Panc1 (cell line): ENCODE measurements at regions not wholly inside any gene's neighbourhood (a gene's known extent, or its start where the extent isn't known, plus 50 kb on each side); places are given as distances from the start of the nearest gene placed in this dataset.

Source experiments
- ATAC-seq: fragments of 200-7000 bp; cut with Tn5 transposase; 2 replicates; pipeline ENCODE4 v1.9.1; 2020; ENCODE audit warnings: mild to moderate bottlenecking, moderate library complexity
- BruUV-seq: library from RNA; stranded (reverse); fragments of 400-500 nt; replicated peaks from 2 replicates; lab custom pipeline; 2021; lab: Mats Ljungman, UMichigan
- CTCF ChIA-PET: fragments of 300-600 bp; sonication (Branson Sonifier 250); formaldehyde crosslinking; loops from one replicate; lab custom pipeline; 2022; ENCODE audit warnings: antibody characterized with exemption; lab: Charles Lee
- POLR2A ChIA-PET: fragments of 300-600 bp; sonication (Branson Sonifier 250); formaldehyde crosslinking; loops from one replicate; lab custom pipeline; 2022; ENCODE audit warnings: antibody characterized with exemption; lab: Charles Lee
- DNase-seq: peaks from one replicate; pipeline ENCODE4 v3.0.0-alpha.2; 2010; ENCODE audit warnings: low read depth, low spot score
- H3K27ac ChIP-seq: 2 replicates; pipeline ENCODE4 v1.5.1; 2011; ENCODE audit warnings: mild to moderate bottlenecking, low read length, inconsistent platforms
- H3K27me3 ChIP-seq: fragments of 200-500 bp; sonication (Bioruptor generic); 2 replicates; pipeline ENCODE4 v1.6.0; 2014; ENCODE audit warnings: low read length, inconsistent platforms; ENCODE audit not compliant: control insufficient read depth, insufficient read depth
- H3K36me3 ChIP-seq: fragments of 200-500 bp; sonication (Bioruptor generic); 2 replicates; pipeline ENCODE4 v1.5.1; 2014; ENCODE audit warnings: inconsistent platforms, mild to moderate bottlenecking, low read length, moderate library complexity; ENCODE audit not compliant: control insufficient read depth, insufficient read depth
- H3K4me1 ChIP-seq: 2 replicates; pipeline ENCODE4 v1.5.1; 2011; ENCODE audit warnings: inconsistent platforms, mild to moderate bottlenecking, low read length, moderate library complexity; ENCODE audit not compliant: control insufficient read depth, insufficient read depth
- H3K4me3 ChIP-seq, 2 experiments: 2 replicates each; pipeline ENCODE4 v1.5.1; 2011 to 2012; ENCODE audit warnings: low read depth in 2 of 2, low read length in 2 of 2, mild to moderate bottlenecking in 2 of 2, inconsistent platforms in 1 of 2, moderate library complexity in 1 of 2
- H3K9me3 ChIP-seq: fragments of 200-500 bp; sonication (Bioruptor generic); 2 replicates; pipeline ENCODE4 v1.5.1; 2014; ENCODE audit warnings: low read depth, mild to moderate bottlenecking, inconsistent platforms, low read length, moderate library complexity; ENCODE audit not compliant: control insufficient read depth, insufficient read depth
- POLR2AphosphoS5 ChIP-seq: IDR thresholded peaks from 2 replicates; pipeline ENCODE4 v1.6.1; 2012; ENCODE audit warnings: mild to moderate bottlenecking, low read depth, low read length, moderate library complexity
- SIN3A ChIP-seq: IDR thresholded peaks from 2 replicates; pipeline ENCODE4 v1.6.1; 2012; ENCODE audit warnings: low read depth, mild to moderate bottlenecking, low read length, moderate library complexity, borderline replicate concordance; ENCODE audit not compliant: insufficient read depth
- TCF7L2 ChIP-seq: IDR thresholded peaks from 2 replicates; pipeline ENCODE4 v1.6.1; 2011; ENCODE audit warnings: mild to moderate bottlenecking, low read depth, low read length, inconsistent platforms
- in situ Hi-C: cut with HindIII; loops from 2 replicates; pipeline ENCODE4 v1.10.0; 2016; ENCODE audit warnings: low sequenced_read_pairs, low pct_unique_long_range_greater_than_20kb
- intact Hi-C: fragments of 100-400 bp; cut with micrococcal nuclease; formaldehyde crosslinking; loops from one replicate; pipeline ENCODE4 v1.10.0; 2022; ENCODE audit not compliant: unreplicated experiment
- TF ChIP-seq, protein P1 (sequence below): fragments of 450-650 bp; IDR thresholded peaks from 2 replicates; pipeline ENCODE4 v1.5.1; 2017; ENCODE audit warnings: mild to moderate bottlenecking
- TF ChIP-seq, protein P2 (sequence below), 2 experiments: IDR thresholded peaks; 2 replicates each; pipeline ENCODE4 v1.6.1; 2011 to 2012; ENCODE audit warnings: low read depth in 2 of 2, control low read depth in 1 of 2, low read length in 1 of 2, mild to moderate bottlenecking in 1 of 2, moderate library complexity in 1 of 2; ENCODE audit not compliant: insufficient read depth in 1 of 2

DNA sequence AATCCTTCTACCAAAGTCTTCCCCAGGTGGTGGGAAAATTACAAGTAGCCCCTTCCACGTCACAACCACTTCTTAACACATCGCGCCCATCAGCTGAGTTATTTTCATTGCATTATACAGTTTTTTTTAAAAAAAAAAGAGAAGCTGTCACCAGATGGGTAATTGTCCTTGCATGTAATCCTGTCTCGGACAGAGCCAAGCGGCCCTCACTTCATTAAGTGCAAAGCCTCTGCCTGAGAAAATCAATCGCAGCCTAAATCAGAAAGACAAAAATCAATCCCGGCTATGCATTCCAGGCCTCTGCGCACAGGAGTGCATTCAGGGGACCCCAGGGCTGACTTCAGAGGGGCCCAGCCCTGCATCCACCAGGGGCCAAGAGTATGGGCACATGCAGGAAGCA is 538.9 kb downstream of the NPHP4 start:
- Histone ChIP-seq H3K4me3 (no peak overlapping the region), H3K27ac (no peak overlapping the region), H3K27me3 (peaks cover 11% of the 10 kb centered on the region; the same call in 1 of the 2 replicates), H3K9me3 (no peaks in the 10 kb centered on the region), H3K4me1 (no peaks in the 10 kb centered on the region), H3K36me3 (no peaks in the 10 kb centered on the region)
- POLR2A ChIA-PET = no interaction called here
- in situ Hi-C loops (no loop called here), intact Hi-C loops (no loop called here)
- CTCF ChIA-PET = no interaction called here
- no TSS peak for BruUV-seq
- ATAC-seq = no peak
- TF ChIP-seq SIN3A (no peak), POLR2AphosphoS5 (no peak), TCF7L2 (no peak)
- TF ChIP-seq, protein P1, sequence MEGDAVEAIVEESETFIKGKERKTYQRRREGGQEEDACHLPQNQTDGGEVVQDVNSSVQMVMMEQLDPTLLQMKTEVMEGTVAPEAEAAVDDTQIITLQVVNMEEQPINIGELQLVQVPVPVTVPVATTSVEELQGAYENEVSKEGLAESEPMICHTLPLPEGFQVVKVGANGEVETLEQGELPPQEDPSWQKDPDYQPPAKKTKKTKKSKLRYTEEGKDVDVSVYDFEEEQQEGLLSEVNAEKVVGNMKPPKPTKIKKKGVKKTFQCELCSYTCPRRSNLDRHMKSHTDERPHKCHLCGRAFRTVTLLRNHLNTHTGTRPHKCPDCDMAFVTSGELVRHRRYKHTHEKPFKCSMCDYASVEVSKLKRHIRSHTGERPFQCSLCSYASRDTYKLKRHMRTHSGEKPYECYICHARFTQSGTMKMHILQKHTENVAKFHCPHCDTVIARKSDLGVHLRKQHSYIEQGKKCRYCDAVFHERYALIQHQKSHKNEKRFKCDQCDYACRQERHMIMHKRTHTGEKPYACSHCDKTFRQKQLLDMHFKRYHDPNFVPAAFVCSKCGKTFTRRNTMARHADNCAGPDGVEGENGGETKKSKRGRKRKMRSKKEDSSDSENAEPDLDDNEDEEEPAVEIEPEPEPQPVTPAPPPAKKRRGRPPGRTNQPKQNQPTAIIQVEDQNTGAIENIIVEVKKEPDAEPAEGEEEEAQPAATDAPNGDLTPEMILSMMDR = no peak
- TF ChIP-seq, protein P2, sequence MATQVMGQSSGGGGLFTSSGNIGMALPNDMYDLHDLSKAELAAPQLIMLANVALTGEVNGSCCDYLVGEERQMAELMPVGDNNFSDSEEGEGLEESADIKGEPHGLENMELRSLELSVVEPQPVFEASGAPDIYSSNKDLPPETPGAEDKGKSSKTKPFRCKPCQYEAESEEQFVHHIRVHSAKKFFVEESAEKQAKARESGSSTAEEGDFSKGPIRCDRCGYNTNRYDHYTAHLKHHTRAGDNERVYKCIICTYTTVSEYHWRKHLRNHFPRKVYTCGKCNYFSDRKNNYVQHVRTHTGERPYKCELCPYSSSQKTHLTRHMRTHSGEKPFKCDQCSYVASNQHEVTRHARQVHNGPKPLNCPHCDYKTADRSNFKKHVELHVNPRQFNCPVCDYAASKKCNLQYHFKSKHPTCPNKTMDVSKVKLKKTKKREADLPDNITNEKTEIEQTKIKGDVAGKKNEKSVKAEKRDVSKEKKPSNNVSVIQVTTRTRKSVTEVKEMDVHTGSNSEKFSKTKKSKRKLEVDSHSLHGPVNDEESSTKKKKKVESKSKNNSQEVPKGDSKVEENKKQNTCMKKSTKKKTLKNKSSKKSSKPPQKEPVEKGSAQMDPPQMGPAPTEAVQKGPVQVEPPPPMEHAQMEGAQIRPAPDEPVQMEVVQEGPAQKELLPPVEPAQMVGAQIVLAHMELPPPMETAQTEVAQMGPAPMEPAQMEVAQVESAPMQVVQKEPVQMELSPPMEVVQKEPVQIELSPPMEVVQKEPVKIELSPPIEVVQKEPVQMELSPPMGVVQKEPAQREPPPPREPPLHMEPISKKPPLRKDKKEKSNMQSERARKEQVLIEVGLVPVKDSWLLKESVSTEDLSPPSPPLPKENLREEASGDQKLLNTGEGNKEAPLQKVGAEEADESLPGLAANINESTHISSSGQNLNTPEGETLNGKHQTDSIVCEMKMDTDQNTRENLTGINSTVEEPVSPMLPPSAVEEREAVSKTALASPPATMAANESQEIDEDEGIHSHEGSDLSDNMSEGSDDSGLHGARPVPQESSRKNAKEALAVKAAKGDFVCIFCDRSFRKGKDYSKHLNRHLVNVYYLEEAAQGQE (IDR thresholded peaks at IDR 0.05; ENCODE audit: insufficient read depth in 1 of 2, low read depth in 2 of 2, low read length in 1 of 2) = no peak
- no peak for DNase-seq

DNA sequence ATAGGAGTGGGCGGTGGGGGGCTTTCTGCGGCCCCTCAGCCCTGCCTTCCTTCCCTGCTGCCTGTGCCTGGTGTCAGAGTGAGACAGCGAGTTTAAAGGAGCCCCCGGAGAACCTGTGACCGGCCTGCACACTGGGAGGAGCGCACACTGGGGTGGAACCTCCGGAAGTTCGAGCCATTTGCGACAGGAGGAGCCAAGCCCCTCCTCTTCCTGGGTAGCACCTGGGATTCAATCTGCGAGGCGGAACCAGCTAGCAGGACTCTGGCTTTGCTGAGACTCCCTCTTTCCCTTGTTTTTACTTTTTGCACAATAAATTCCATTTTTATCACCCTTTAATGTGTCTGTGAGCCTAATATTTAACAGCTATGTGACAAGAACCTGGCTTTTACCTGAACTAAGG is 540.6 kb downstream of the NPHP4 start:
- Histone ChIP-seq H3K27ac (no peak overlapping the region), H3K9me3 (no peaks in the 10 kb centered on the region), H3K27me3 (peaks cover 11% of the 10 kb centered on the region; the same call in 1 of the 2 replicates), H3K36me3 (no peaks in the 10 kb centered on the region), H3K4me1 (no peaks in the 10 kb centered on the region), H3K4me3 (no peak overlapping the region)
- BruUV-seq = no TSS peak
- in situ Hi-C loops (no loop called here), intact Hi-C loops (no loop called here)
- DNase-seq (no peak), ATAC-seq (no peak)
- ChIA-PET POLR2A (no interaction called here), CTCF (no interaction called here)
- no peak for TF ChIP-seq POLR2AphosphoS5
- no peak for TF ChIP-seq SIN3A
- TF ChIP-seq, protein P2 (IDR thresholded peaks at IDR 0.05; ENCODE audit: insufficient read depth in 1 of 2, low read depth in 2 of 2, low read length in 1 of 2) = no peak
- TF ChIP-seq TCF7L2 = no peak
- TF ChIP-seq, protein P1 = no peak
